Heart left ventricle (tissue), 16 donors: ENCODE measurements at regions not wholly inside any gene's neighbourhood (a gene's known extent, or its start where the extent isn't known, plus 50 kb on each side); places are given as distances from the start of the nearest gene placed in this dataset.

Source experiments
- ATAC-seq, 4 donors: fragments of 200-7000 bp; cut with Tn5 transposase; one replicate each; pipeline ENCODE4 v1.9.1; 2020 to 2022; ENCODE audit warnings: moderate library complexity in 4 of 4, mild to moderate bottlenecking in 3 of 4, moderate number of reproducible peaks in 1 of 4
- DNase-seq, 5 donors: peaks; one replicate each; pipeline ENCODE4 v3.0.0-alpha.2; 2020
- H3K27ac ChIP-seq, 12 donors: fragments of 200-600 bp; sonication (generic) in 4 of 12; one replicate each; pipeline versions ENCODE4 v1.5.0 to v1.8.0; 2016 to 2022; ENCODE audit warnings: mild to moderate bottlenecking in 2 of 12
- H3K27me3 ChIP-seq, 9 donors: fragments of 200-600 bp; sonication (generic) in 2 of 9; one replicate each; pipeline versions ENCODE4 v1.5.1 to v1.8.0; 2016 to 2022; ENCODE audit warnings: mild to moderate bottlenecking in 3 of 9
- H3K36me3 ChIP-seq, 9 donors: fragments of 200-600 bp; sonication (generic) in 2 of 9; one replicate each; pipeline versions ENCODE4 v1.5.0 to v1.8.0; 2018 to 2022; ENCODE audit warnings: mild to moderate bottlenecking in 2 of 9
- H3K4me1 ChIP-seq, 12 donors: fragments of 200-600 bp; sonication (generic) in 4 of 12; one replicate each; pipeline versions ENCODE4 v1.5.0 to v1.8.0; 2016 to 2022; ENCODE audit warnings: mild to moderate bottlenecking in 3 of 12
- H3K4me3 ChIP-seq, 12 donors: fragments of 200-600 bp; sonication (generic) in 4 of 12; one replicate each; pipeline versions ENCODE4 v1.5.0 to v1.8.0; 2017 to 2022; ENCODE audit warnings: mild to moderate bottlenecking in 9 of 12, moderate library complexity in 4 of 12
- H3K9me3 ChIP-seq, 12 donors: fragments of 200-600 bp; sonication (generic) in 4 of 12; one replicate each; pipeline versions ENCODE4 v1.5.0 to v1.8.0; 2016 to 2022; ENCODE audit warnings: mild to moderate bottlenecking in 1 of 12
- CTCF ChIP-seq, 12 donors: fragments of 200-600 bp; sonication (generic) in 4 of 12; IDR thresholded peaks; one replicate each; pipeline versions ENCODE4 v1.5.0 to v1.8.0; 2018 to 2022; ENCODE audit warnings: antibody characterized with exemption in 12 of 12, mild to moderate bottlenecking in 5 of 12
- POLR2A ChIP-seq, 2 donors: fragments of 450-650 bp; IDR thresholded peaks; one replicate each; pipeline ENCODE4 v1.6.1; 2017; ENCODE audit warnings: antibody characterized with exemption in 2 of 2, mild to moderate bottlenecking in 2 of 2, moderate library complexity in 2 of 2
- WGBS, 4 donors: extraction: QIAGEN DNeasy Blood & Tissue Kit in 2 of 4; methylation state at CpG; one replicate each; pipeline versions ENCODE4 v1.1.5 to v1.1.7; 2013 to 2018; 5-methylcytosine and 5-hydroxymethylcytosine counted together
- intact Hi-C, 10 donors: fragments of 100-400 bp; cut with DNase I; formaldehyde crosslinking; loops; one replicate each; pipeline versions ENCODE4 v1.11.1 to v1.14.2; 2022
- donor health status: ischemic (EF 13 %, LVEDD 7.1; RV severe dilation, severe dysfunction).
- donor health status: healthy with polysubstance abuse.
- donor health status: DM: no; HTN: yes; CAD: no.
- donor health status: DM: no; HTN: no; CAD: no.
- donor health status: ischemic (EF 25% LVEDD 6.9; RV normal size, moderate dysfunction).
- donor health status: ischemic (EF 25% LVEDD 5.7; RV mildly dilated, moderate dysfunction).
- donor health status: healthy.
- donor health status: DM: yes; HTN: yes; CAD: no.
- donor health status: ischemic (EF 35%, LVEDD 5.7; RV mildly dilated, moderate dysfunction).
- donor health status: nonischemic (EF 11% LVEDD 7.7; RV severe dilation, severe dysfunction).
- donor health status: DM: yes; HTN: yes; CAD: no.
- donor health status: PGD.
- donor health status: ischemic (EF 29% LVEDD 5.4; RV normal size, mild dysfunction).
- donor health status: nonischemic (EF 23%, LVEDD 6.1; RV moderate dilation, normal function).

- DNase-seq (no peak), ATAC-seq (no peak)
- H3K4me1 ChIP-seq: peaks cover 0 to 18% (median 8%) of the 10 kb centered on the region in 12 donors
- H3K4me3 ChIP-seq: no peak overlapping the region
- no peaks in the 10 kb centered on the region for H3K36me3 ChIP-seq
- 80 to 89% (median 84%) methylated on average over 12 of the region's 12 CpGs for WGBS, 4 donors
- no peaks in the 10 kb centered on the region for H3K9me3 ChIP-seq
- no peaks in the 10 kb centered on the region for H3K27me3 ChIP-seq
- TF ChIP-seq POLR2A (IDR thresholded peaks at IDR 0.05) (no peak), CTCF (IDR thresholded peaks at IDR 0.05) (no peak)
- H3K27ac ChIP-seq: peak overlapping the region in 1 of 12 donors; percentile 15
- intact Hi-C loops: loop anchor here in 5 of 10 donors (10.0 kb wide), 4 partner anchors 327 to 697 kb away; partner anchors contain the start of gene RAP2A (in 1 of the 5)
These were observed 113.7 kb upstream of the OXGR1 start for GRCh38 chr13:97107815-97108529.

- WGBS, 4 donors: 84 to 94% (median 85%) methylated on average over 3 of the region's 3 CpGs
- H3K4me1 ChIP-seq: peaks cover 0 to 20% (median 9%) of the 10 kb centered on the region in 12 donors
- peak overlapping the region in 1 of 12 donors; percentile 15 for H3K27ac ChIP-seq
These were observed 113.6 kb upstream of the MBNL2 start for GRCh38 chr13:97108530-97108900.

GRCh38 chr13:97109256-97109655, 112.9 kb upstream of the MBNL2 start:
- ATAC-seq: no peak
- Histone ChIP-seq H3K27ac (peak overlapping the region in 5 of 12 donors; percentile 9 to 47 (median 31)), H3K4me1 (peaks cover 0 to 24% (median 15%) of the 10 kb centered on the region in 12 donors), H3K4me3 (peak overlapping the region in 7 of 12 donors; percentile 15 to 52 (median 24)), H3K27me3 (peaks cover 0 to 3% (median 0%) of the 10 kb centered on the region in 9 donors), H3K9me3 (no peaks in the 10 kb centered on the region), H3K36me3 (no peaks in the 10 kb centered on the region)
- intact Hi-C loops: loop anchor here in 5 of 10 donors (10.0 kb wide), 4 partner anchors 326 to 696 kb away; partner anchors contain the start of gene RAP2A (in 1 of the 5)
- 81 to 84% (median 83%) methylated on average over 7 of the region's 7 CpGs for WGBS, 4 donors
- DNase-seq: peak in 1 of 5 donors; percentile 19
- TF ChIP-seq POLR2A (IDR thresholded peaks at IDR 0.05) (no peak), CTCF (IDR thresholded peaks at IDR 0.05) (no peak)

More at GRCh38 chr13:97108530-97108900, 113.6 kb upstream of the MBNL2 start:
- DNase-seq: no peak
- H3K36me3 ChIP-seq: no peaks in the 10 kb centered on the region
- no peak overlapping the region for H3K4me3 ChIP-seq
- no peak for TF ChIP-seq POLR2A (IDR thresholded peaks at IDR 0.05)
- no peak for TF ChIP-seq CTCF (IDR thresholded peaks at IDR 0.05)
- ATAC-seq: no peak
- H3K9me3 ChIP-seq: no peaks in the 10 kb centered on the region
- intact Hi-C loops: loop anchor here in 5 of 10 donors (10.0 kb wide), 4 partner anchors 326 to 696 kb away; partner anchors contain the start of gene RAP2A (in 1 of the 5)
- H3K27me3 ChIP-seq: no peaks in the 10 kb centered on the region

- ATAC-seq (peak; percentile 95 to 98 (median 98)), DNase-seq (peak; percentile 90 to 96 (median 93))
- Histone ChIP-seq H3K9me3 (no peaks in the 10 kb centered on the region), H3K27ac (peak overlapping the region in 6 of 12 donors; percentile 9 to 77 (median 46)), H3K4me1 (peaks cover 0 to 31% (median 22%) of the 10 kb centered on the region in 12 donors), H3K27me3 (peaks cover 0 to 10% (median 0%) of the 10 kb centered on the region in 9 donors), H3K4me3 (peak overlapping the region in 8 of 12 donors; percentile 15 to 52 (median 20)), H3K36me3 (no peaks in the 10 kb centered on the region)
- intact Hi-C loops: loop anchor here (1.0 to 10.0 kb wide), 17 partner anchors 102 to 695 kb away; partner anchors contain the start of genes MBNL2 (in 3 of the 10) and RAP2A (in 3 of the 10)
- 10 to 12% (median 11%) methylated on average over 33 to 34 of the region's 34 CpGs for WGBS, 4 donors
- no peak for TF ChIP-seq POLR2A (IDR thresholded peaks at IDR 0.05)
- TF ChIP-seq CTCF (IDR thresholded peaks at IDR 0.05): peak; percentile 96 to 100 (median 98)
These were observed 112.2 kb upstream of the MBNL2 start for GRCh38 chr13:97109841-97110492.
